ENCODE measurements at regions not wholly inside any gene's neighbourhood (a gene's known extent, or its start where the extent isn't known, plus 50 kb on each side); places are given as distances from the start of the nearest gene placed in this dataset.

DNA sequence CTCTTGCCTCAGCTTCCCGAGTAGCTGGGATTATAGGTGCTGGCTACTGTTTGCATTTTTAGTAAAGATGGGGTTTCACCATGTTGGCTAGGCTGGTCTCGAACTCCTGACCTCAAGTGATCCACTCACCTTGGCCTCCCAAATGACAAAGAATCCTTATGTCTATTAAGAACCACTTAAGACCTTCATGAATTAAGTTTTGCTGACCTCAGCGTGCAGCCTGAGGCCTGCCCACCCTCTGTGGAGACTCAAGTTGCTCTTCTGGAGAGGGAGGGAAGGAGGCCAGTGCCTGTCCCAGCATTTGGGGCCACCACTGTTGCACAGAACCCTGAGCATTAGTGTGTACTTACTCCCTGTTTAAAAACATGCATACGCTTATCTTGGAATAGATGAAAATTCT is 313.3 kb downstream of the FGF9 start:
- intact Hi-C loops (cut with micrococcal nuclease), result no loop called here
- Histone ChIP-seq H3K4me1 (ENCODE audit: control insufficient read depth, extremely low read depth, insufficient read depth, low read length) (no peaks in the 10 kb centered on the region), H4K20me1 (replicated peaks; ENCODE audit: control insufficient read depth, extremely low read depth, insufficient read depth, low read length) (no peaks in the 10 kb centered on the region), H3K4me3 (replicated peaks in 1 of 3; ENCODE audit: insufficient read depth in 1 of 3, low read depth in 1 of 3, low read length in 3 of 3) (no peak overlapping the region), H3K9me1 (replicated peaks; ENCODE audit: control insufficient read depth, extremely low read depth, insufficient read depth, low read length) (no peaks in the 10 kb centered on the region), H2AFZ (ENCODE audit: low read depth, low read length) (no peak overlapping the region), H3K9me3 (replicated peaks; ENCODE audit: control insufficient read depth, insufficient read depth, low read length) (peaks cover 8% of the 10 kb centered on the region), H3K4me2 (ENCODE audit: insufficient read depth, low read length) (no peak overlapping the region), H3K27me3 (ENCODE audit: control insufficient read depth in 2 of 2, insufficient read depth in 2 of 2, low read length in 2 of 2) (no peaks in the 10 kb centered on the region), H3K79me2 (ENCODE audit: control insufficient read depth, insufficient read depth, low read length) (no peaks in the 10 kb centered on the region), H3K9ac (replicated peaks; ENCODE audit: extremely low read depth, insufficient read depth, low read length) (no peak overlapping the region), H3K27ac (ENCODE audit: insufficient read depth, low read depth, low read length) (no peak overlapping the region), H3K36me3 (ENCODE audit: control insufficient read depth in 2 of 2, extremely low read depth in 1 of 2, insufficient read depth in 2 of 2, low read length in 2 of 2) (no peaks in the 10 kb centered on the region)
- DNase-seq (ENCODE audit: low read depth, low spot score) (no peak), FAIRE-seq (no peak)
- dilution Hi-C loops (cut with MboI; ENCODE audit: extremely low pct_ligation_motif_present, low sequenced_read_pairs), result no loop called here
- CTCF ChIA-PET, result no interaction called here
- TF ChIP-seq MYC (IDR thresholded peaks at IDR 0.05; ENCODE audit: low read depth, low read length), result no peak
- no peak for TF ChIP-seq FOS (IDR thresholded peaks at IDR 0.05; ENCODE audit: borderline replicate concordance, insufficient read depth, low read length)
- TF ChIP-seq MAX (IDR thresholded peaks at IDR 0.05; ENCODE audit: insufficient read depth, insufficient read length), result no peak
- no peak for TF ChIP-seq POLR2AphosphoS5 (IDR thresholded peaks at IDR 0.05; ENCODE audit: insufficient read depth, low read depth, low read length)
- TF ChIP-seq JUN (IDR thresholded peaks at IDR 0.05; ENCODE audit: borderline replicate concordance, insufficient read depth, insufficient read length, low read depth), result no peak
- no peak for TF ChIP-seq GATA2 (IDR thresholded peaks at IDR 0.05; ENCODE audit: insufficient read depth, insufficient read length, low read depth, low read length)
- TF ChIP-seq POLR2A (IDR thresholded peaks at IDR 0.05; ENCODE audit: low read depth, low read length), result no peak
- TF ChIP-seq, protein P1, sequence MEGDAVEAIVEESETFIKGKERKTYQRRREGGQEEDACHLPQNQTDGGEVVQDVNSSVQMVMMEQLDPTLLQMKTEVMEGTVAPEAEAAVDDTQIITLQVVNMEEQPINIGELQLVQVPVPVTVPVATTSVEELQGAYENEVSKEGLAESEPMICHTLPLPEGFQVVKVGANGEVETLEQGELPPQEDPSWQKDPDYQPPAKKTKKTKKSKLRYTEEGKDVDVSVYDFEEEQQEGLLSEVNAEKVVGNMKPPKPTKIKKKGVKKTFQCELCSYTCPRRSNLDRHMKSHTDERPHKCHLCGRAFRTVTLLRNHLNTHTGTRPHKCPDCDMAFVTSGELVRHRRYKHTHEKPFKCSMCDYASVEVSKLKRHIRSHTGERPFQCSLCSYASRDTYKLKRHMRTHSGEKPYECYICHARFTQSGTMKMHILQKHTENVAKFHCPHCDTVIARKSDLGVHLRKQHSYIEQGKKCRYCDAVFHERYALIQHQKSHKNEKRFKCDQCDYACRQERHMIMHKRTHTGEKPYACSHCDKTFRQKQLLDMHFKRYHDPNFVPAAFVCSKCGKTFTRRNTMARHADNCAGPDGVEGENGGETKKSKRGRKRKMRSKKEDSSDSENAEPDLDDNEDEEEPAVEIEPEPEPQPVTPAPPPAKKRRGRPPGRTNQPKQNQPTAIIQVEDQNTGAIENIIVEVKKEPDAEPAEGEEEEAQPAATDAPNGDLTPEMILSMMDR (IDR thresholded peaks at IDR 0.05; ENCODE audit: extremely low read depth in 1 of 2, insufficient read depth in 1 of 2, low read depth in 1 of 2, low read length in 2 of 2), result no peak
- no peak for TF ChIP-seq EZH2 (IDR thresholded peaks at IDR 0.05; ENCODE audit: borderline replicate concordance, low read depth, low read length, severe bottlenecking)
- POLR2A ChIA-PET, result no interaction called here
- BruUV-seq (replicated peaks), result no TSS peak

Data from endothelial cell of umbilical vein (primary cell).